SKM-1 (cell line): ENCODE measurements at regions not wholly inside any gene's neighbourhood (a gene's known extent, or its start where the extent isn't known, plus 50 kb on each side); places are given as distances from the start of the nearest gene placed in this dataset.

Experiments used
- DNase-seq: peaks from one replicate; lab custom pipeline; 2025; ENCODE audit not compliant: unreplicated experiment; lab: John Stamatoyannopoulos, UW

- no peak for DNase-seq
These were observed 69.9 kb upstream of the KLF7 start for GRCh38 chr2:207235621-207236020.

GRCh38 chr2:207236156-207236935 is 70.6 kb upstream of the KLF7 start:
- DNase-seq = no peak

- peak; percentile 64 for DNase-seq
These were observed 73.3 kb upstream of the KLF7 start for GRCh38 chr2:207238831-207239701.

GRCh38 chr2:207239754-207240494 is 74.2 kb upstream of the KLF7 start:
- no peak for DNase-seq

- DNase-seq = no peak
These were observed 74.9 kb upstream of the KLF7 start for GRCh38 chr2:207240649-207241048.

GRCh38 chr2:207241198-207241597 is 75.5 kb upstream of the KLF7 start:
- no peak for DNase-seq

- DNase-seq = no peak
These were observed 77.9 kb upstream of the KLF7 start for GRCh38 chr2:207243601-207244000.

GRCh38 chr2:207244971-207245925 is 79.5 kb upstream of the KLF7 start:
- DNase-seq = no peak

- no peak for DNase-seq
These were observed 83.1 kb upstream of the KLF7 start for GRCh38 chr2:207248702-207249377.

- DNase-seq = no peak
These were observed 85.3 kb upstream of the KLF7 start for GRCh38 chr2:207251022-207251421.

- no peak for DNase-seq
These were observed 85.9 kb upstream of the KLF7 start for GRCh38 chr2:207251573-207252192.

- DNase-seq = no peak
These were observed 86.7 kb upstream of the KLF7 start for GRCh38 chr2:207252416-207252815.

GRCh38 chr2:207252979-207253645 is 87.4 kb upstream of the KLF7 start:
- DNase-seq = no peak

- DNase-seq = no peak
These were observed 88.1 kb upstream of the KLF7 start for GRCh38 chr2:207253666-207254345.

- DNase-seq = peak; percentile 40
These were observed 89.1 kb upstream of the KLF7 start for GRCh38 chr2:207254591-207255464.

- DNase-seq = no peak
These were observed 90.1 kb upstream of the KLF7 start for GRCh38 chr2:207255565-207256470.
